GM12878 (cell line): ENCODE measurements at regions not wholly inside any gene's neighbourhood (a gene's known extent, or its start where the extent isn't known, plus 50 kb on each side); places are given as distances from the start of the nearest gene placed in this dataset.

Source experiments
- ATAC-seq: fragments of 200-7000 bp; cut with Tn5 transposase; 3 replicates; pipeline ENCODE4 v1.9.1; 2020; ENCODE audit warnings: mild to moderate bottlenecking, moderate library complexity
- BruUV-seq: library from RNA; stranded (reverse); fragments of 400-500 nt; replicated peaks from 2 replicates; lab custom pipeline; 2021; lab: Mats Ljungman, UMichigan
- CTCF ChIA-PET: fragments of 300-600 bp; sonication (Branson Sonifier 250); formaldehyde crosslinking; extraction: SDS; loops from one replicate; lab custom pipeline; 2021; ENCODE audit warnings: inconsistent platforms; lab: Yijun Ruan, JAX
- POLR2A ChIA-PET: fragments of 350-600 bp; formaldehyde crosslinking; extraction: SDS; loops from one replicate; lab custom pipeline; 2021; ENCODE audit warnings: inconsistent platforms; lab: Charles Lee
- RAD21 ChIA-PET: fragments of 300-600 bp; sonication (Branson Sonifier 250); formaldehyde crosslinking; loops from one replicate; lab custom pipeline; 2023; ENCODE audit warnings: antibody characterized with exemption; ENCODE audit not compliant: unreplicated experiment; lab: Charles Lee
- SMC1A ChIA-PET: fragments of 300-600 bp; sonication (Branson Sonifier 250); formaldehyde crosslinking; loops from one replicate; lab custom pipeline; 2023; ENCODE audit not compliant: unreplicated experiment, uncharacterized antibody; lab: Charles Lee
- DNase-seq: peaks from one replicate; pipeline ENCODE4 v3.0.0-alpha.2; 2011; ENCODE audit warnings: low read depth, low spot score
- FAIRE-seq: peaks from 3 replicates; lab custom pipeline; 2011; peaks lifted over from hg19 to GRCh38; lab: Jason Lieb, UNC
- H2AFZ ChIP-seq: 2 replicates; pipeline ENCODE4 v1.6.0; 2011; ENCODE audit warnings: low read depth, low read length, control low read depth; ENCODE audit not compliant: control insufficient read depth
- H3K27ac ChIP-seq: 2 replicates; pipeline ENCODE4 v1.5.1; 2011; ENCODE audit warnings: control low read depth; ENCODE audit not compliant: control insufficient read depth, insufficient read depth
- H3K27me3 ChIP-seq, 2 experiments: replicated peaks in 1 of 2; 2 replicates each; pipeline versions ENCODE4 v1.6.0 to v1.6.1; 2011; ENCODE audit warnings: low read length in 1 of 2; ENCODE audit not compliant: control insufficient read depth in 2 of 2, insufficient read depth in 2 of 2
- H3K36me3 ChIP-seq, 2 experiments: 2 replicates each; pipeline ENCODE4 v1.5.1; 2011; ENCODE audit warnings: low read length in 1 of 2; ENCODE audit not compliant: control insufficient read depth in 2 of 2, insufficient read depth in 2 of 2
- H3K4me1 ChIP-seq: 2 replicates; pipeline ENCODE4 v1.6.1; 2011; ENCODE audit warnings: mild to moderate bottlenecking, low read length, moderate library complexity, mixed read lengths; ENCODE audit not compliant: control insufficient read depth, insufficient read depth
- H3K4me2 ChIP-seq: 2 replicates; pipeline ENCODE4 v1.6.0; 2011; ENCODE audit warnings: control low read depth; ENCODE audit not compliant: control insufficient read depth, insufficient read depth
- H3K4me3 ChIP-seq: fragments of 200-600 bp; sonication (generic); 2 replicates; pipeline ENCODE4 v1.5.1; 2016
- H3K79me2 ChIP-seq: 2 replicates; pipeline ENCODE4 v1.6.0; 2011; ENCODE audit warnings: low read length; ENCODE audit not compliant: control insufficient read depth, insufficient read depth
- H3K9ac ChIP-seq: 2 replicates; pipeline ENCODE4 v1.8.0; 2011; ENCODE audit warnings: low read length, control low read depth, mixed read lengths; ENCODE audit not compliant: control insufficient read depth, insufficient read depth
- H3K9me3 ChIP-seq: replicated peaks from 3 replicates; pipeline ENCODE4 v1.5.1; 2011; ENCODE audit warnings: mild to moderate bottlenecking, low read length; ENCODE audit not compliant: control insufficient read depth, insufficient read depth
- H4K20me1 ChIP-seq: 2 replicates; pipeline ENCODE4 v1.6.0; 2011; ENCODE audit not compliant: control insufficient read depth, insufficient read depth
- ATF2 ChIP-seq: IDR thresholded peaks from 2 replicates; pipeline ENCODE4 v1.6.1; 2012; ENCODE audit warnings: low read length, inconsistent platforms
- SREBF1 ChIP-seq: IDR thresholded peaks from 2 replicates; pipeline ENCODE4 v1.6.1; 2012; ENCODE audit warnings: mild to moderate bottlenecking, low read length
- WGBS: methylation state at CpG from one replicate; pipeline ENCODE4 v1.1.6; 2016; ENCODE audit warnings: low lambda C conversion rate; ENCODE audit not compliant: insufficient replicate concordance, insufficient coverage; ENCODE audit errors: missing lambda C conversion rate; 5-methylcytosine and 5-hydroxymethylcytosine counted together
- in situ Hi-C: fragments of 300-500 bp; cut with MboI; formaldehyde crosslinking; loops from 9 replicates; pipeline ENCODE4 v1.14.3; 2018; ENCODE audit warnings: mixed read lengths
- intact Hi-C: fragments of 100-400 bp; cut with micrococcal nuclease; formaldehyde crosslinking; loops from one replicate; pipeline ENCODE4 v1.14.2; 2022; ENCODE audit not compliant: unreplicated experiment
- TF ChIP-seq, protein P1 (sequence below), 3 experiments: IDR thresholded peaks in 2 of 3; conservative IDR thresholded peaks in 1 of 3; 2 replicates each; pipeline ENCODE4 v1.5.1; 2011; ENCODE audit warnings: low read depth in 3 of 3, low read length in 3 of 3, mild to moderate bottlenecking in 3 of 3, control low read depth in 2 of 3, moderate library complexity in 2 of 3, inconsistent platforms in 1 of 3, mixed read lengths in 1 of 3; ENCODE audit not compliant: control insufficient read depth in 2 of 3, insufficient read depth in 1 of 3; ENCODE audit errors: extremely low read depth in 1 of 3

DNA sequence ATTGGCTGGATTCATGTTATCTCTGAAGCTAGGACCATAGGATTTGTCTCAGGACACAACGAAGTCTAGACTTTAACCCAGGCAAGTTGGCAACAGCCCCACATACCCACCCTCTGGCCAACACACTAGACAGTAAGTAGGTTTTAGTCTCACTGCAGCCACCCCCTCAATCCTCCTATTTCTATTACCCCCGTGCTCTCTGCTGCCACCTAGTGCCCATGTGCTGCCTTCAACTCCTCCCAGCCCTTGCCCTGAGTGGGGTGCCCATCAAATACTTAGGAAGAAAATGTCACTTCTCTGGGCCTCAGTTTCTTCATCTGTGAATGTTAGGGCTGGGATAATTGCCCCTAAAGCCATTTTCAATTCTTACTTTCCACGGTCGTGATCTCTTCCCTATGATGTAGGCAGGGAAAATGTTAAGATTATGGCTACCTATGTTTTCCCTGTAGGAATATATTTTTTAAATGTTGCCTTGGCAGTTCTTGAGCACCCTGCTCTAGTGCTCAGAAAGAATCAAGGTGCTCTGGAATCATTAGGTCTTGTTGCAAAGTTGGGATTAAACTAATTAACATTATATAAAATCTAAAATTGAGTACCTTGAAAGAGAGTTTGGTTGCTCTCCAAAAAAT is 213.0 kb downstream of the LMX1A start:
- Histone ChIP-seq H3K36me3 (no peaks in the 10 kb centered on the region), H3K4me3 (no peak overlapping the region), H2AFZ (no peak overlapping the region), H3K4me2 (no peak overlapping the region), H3K4me1 (no peaks in the 10 kb centered on the region), H3K9me3 (no peaks in the 10 kb centered on the region), H3K79me2 (no peaks in the 10 kb centered on the region), H3K9ac (no peak overlapping the region), H4K20me1 (no peaks in the 10 kb centered on the region), H3K27ac (no peak overlapping the region), H3K27me3 (no peaks in the 10 kb centered on the region; a peak in 1 of 4 replicates)
- no TSS peak for BruUV-seq
- ChIA-PET SMC1A (interaction anchor here (1.4 kb wide), 1 partner anchor 14 kb away, joined by 4 read pairs; no protein-coding TSS in a partner anchor), POLR2A (no interaction called here), CTCF (interaction anchor here (1.1 to 4.0 kb wide), 3 partner anchors 9 to 30 kb away, joined by 3 to 27 read pairs (median 14); no protein-coding TSS in a partner anchor), RAD21 (no interaction called here)
- peak; percentile 85 for ATAC-seq
- FAIRE-seq = no peak
- intact Hi-C loops (loop anchor here (5.0 kb wide), 1 partner anchor 449 kb away; no protein-coding TSS in a partner anchor), in situ Hi-C loops (no loop called here)
- 32% methylated on average over 4 of the region's 4 CpGs for WGBS
- TF ChIP-seq, protein P1, sequence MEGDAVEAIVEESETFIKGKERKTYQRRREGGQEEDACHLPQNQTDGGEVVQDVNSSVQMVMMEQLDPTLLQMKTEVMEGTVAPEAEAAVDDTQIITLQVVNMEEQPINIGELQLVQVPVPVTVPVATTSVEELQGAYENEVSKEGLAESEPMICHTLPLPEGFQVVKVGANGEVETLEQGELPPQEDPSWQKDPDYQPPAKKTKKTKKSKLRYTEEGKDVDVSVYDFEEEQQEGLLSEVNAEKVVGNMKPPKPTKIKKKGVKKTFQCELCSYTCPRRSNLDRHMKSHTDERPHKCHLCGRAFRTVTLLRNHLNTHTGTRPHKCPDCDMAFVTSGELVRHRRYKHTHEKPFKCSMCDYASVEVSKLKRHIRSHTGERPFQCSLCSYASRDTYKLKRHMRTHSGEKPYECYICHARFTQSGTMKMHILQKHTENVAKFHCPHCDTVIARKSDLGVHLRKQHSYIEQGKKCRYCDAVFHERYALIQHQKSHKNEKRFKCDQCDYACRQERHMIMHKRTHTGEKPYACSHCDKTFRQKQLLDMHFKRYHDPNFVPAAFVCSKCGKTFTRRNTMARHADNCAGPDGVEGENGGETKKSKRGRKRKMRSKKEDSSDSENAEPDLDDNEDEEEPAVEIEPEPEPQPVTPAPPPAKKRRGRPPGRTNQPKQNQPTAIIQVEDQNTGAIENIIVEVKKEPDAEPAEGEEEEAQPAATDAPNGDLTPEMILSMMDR (IDR thresholded peaks at IDR 0.05 in 2 of 3, conservative IDR thresholded peaks at IDR 0.05 in 1 of 3; ENCODE audit: control insufficient read depth in 2 of 3, extremely low read depth in 1 of 3, insufficient read depth in 1 of 3, low read depth in 3 of 3, low read length in 3 of 3) = peak; percentile 56 to 85 (median 70)
- TF ChIP-seq ATF2 = no peak
- no peak for TF ChIP-seq SREBF1
- no peak for DNase-seq
